PC-3 (cell line): ENCODE measurements at regions not wholly inside any gene's neighbourhood (a gene's known extent, or its start where the extent isn't known, plus 50 kb on each side); places are given as distances from the start of the nearest gene placed in this dataset.

Experiments
- CTCF ChIP-seq: fragments of 300-600 bp; sonication (generic); conservative IDR thresholded peaks from 2 replicates; pipeline ENCODE4 v1.5.1; 2017; ENCODE audit warnings: antibody characterized with exemption, low read depth, mild to moderate bottlenecking, low read length
- EZH2 ChIP-seq: fragments of 300-600 bp; sonication (generic); IDR thresholded peaks from one replicate; pipeline ENCODE4 v1.6.1; 2017; ENCODE audit warnings: antibody characterized with exemption, mild to moderate bottlenecking, low read length; ENCODE audit not compliant: unreplicated experiment
- EZH2phosphoT487 ChIP-seq: fragments of 300-600 bp; sonication (generic); IDR thresholded peaks from 2 replicates; pipeline ENCODE4 v1.6.1; 2018; ENCODE audit warnings: mild to moderate bottlenecking, antibody characterized with exemption, low read length, borderline replicate concordance

- no peak for TF ChIP-seq EZH2phosphoT487
- TF ChIP-seq CTCF: no peak
- no peak for TF ChIP-seq EZH2
These were observed 954.6 kb upstream of the MANEA start for GRCh38 chr6:94622783-94623182.
